NCI-H2171 (cell line): ENCODE measurements at regions not wholly inside any gene's neighbourhood (a gene's known extent, or its start where the extent isn't known, plus 50 kb on each side); places are given as distances from the start of the nearest gene placed in this dataset.

ENCODE experiments used
- DNase-seq: peaks from one replicate; lab custom pipeline; 2025; lab: John Stamatoyannopoulos, UW

DNA sequence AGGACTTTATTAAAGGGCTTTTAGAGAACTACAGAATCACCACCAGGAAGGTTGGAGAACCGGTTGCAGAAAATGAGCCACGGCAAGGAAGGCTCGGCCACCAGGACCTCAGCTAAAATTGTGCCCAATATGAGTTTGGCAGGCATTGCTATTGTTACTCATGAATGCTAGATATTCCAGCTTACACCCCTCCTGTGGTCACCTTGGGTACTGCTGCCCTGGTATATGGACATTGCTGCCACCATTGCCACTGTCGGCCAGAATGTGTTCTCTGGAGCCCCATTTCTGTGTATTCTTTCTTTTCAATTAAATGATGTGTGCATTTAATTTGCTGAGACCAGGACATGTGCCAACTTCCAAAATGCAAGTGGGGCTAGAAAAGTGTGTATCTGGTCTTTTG, 626.7 kb upstream of the BOD1L1 start:
- DNase-seq = no peak

DNA sequence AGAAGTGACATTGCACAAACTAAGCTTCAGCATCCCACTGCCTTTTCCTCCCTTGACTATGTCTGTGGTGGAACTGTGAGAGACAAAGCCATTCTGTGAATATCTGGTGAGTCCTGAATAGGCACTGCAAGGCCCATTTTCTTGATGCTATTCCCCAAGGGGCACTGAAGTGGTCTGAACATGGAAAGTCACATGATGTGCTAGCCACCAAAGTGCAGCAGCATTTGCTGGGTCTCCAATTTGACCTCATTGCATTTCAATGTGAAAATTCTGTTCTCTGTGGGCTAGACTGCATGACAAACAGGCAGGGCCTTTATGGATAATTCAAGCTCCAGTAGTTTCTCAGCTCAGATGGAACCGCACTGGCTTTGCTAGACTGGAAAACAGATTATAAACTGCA, 627.4 kb upstream of the BOD1L1 start:
- DNase-seq = no peak

DNA sequence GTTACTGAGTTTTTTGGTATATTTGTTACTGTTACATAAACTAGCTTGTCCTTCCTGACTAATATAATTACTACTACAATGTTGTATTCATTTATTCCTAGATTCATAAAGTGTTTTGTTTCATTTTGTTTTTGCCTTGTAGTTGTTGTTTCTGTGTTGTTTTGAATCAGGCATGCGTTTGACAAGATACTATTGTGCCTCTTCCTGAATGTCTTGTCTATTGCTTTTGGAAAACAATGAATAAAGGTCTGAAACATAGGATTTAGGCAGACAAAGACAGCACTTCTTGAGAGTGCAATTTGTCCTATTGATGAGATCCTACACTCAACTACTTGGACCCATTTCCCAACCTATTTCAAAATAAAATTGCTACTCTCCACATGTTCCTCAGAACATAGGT, 630.4 kb upstream of the BOD1L1 start:
- no peak for DNase-seq

DNA sequence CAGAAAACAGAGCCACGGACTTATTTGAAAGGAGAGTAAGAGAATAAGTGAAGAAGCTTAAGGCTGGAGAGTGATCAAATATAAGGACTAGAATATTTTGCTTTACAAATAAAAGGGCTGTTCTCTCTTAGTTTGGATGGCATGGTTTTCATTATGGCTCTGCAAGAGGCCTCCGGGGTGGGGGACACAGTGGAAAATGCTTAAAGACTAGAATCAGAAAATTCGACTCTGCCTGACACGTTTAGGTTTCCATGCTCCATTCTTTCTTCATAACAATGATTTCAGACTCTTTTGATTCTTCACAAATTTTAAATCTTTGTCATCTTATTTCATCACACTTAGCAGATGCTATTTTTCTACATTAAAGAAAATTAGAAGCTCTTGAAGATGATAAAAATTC, 632.4 kb upstream of the BOD1L1 start:
- no peak for DNase-seq

DNA sequence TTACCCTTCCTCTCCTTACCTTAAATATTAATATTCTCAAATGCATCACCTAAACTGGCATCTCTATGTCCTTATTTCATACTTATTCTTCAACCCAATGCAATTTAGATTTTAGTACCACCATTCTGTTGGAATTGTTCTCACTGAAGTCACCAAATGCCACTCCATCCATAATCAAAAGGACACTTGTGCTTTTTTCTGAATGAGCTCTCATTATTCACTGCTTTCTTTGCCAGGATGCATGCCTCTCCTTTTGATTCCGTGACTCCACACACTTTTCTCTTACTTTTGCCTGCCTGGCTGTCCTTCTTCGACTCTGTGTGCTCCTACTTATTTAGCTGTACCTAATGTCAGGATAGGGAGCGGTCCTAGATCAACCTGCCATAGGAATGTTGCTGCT, 633.1 kb upstream of the BOD1L1 start:
- no peak for DNase-seq

DNA sequence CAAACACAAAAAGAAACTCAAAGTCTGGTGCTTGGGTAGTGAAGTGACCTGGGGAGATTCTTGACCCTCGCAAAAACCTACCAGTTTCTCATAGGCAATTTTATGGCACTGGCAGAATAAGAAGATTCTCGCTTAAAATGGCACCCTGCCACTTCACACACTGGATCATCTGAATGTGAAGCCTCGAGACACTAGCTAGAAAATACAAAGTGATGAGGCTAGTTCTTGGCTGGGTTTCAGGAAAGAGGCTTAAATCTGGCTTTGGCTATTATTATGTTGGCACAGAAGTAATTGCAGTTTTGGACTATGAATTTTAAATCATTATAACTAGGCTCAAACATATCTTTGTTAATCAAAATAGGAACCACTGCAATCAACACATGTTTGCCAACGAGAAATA, 634.7 kb upstream of the BOD1L1 start:
- DNase-seq = no peak

DNA sequence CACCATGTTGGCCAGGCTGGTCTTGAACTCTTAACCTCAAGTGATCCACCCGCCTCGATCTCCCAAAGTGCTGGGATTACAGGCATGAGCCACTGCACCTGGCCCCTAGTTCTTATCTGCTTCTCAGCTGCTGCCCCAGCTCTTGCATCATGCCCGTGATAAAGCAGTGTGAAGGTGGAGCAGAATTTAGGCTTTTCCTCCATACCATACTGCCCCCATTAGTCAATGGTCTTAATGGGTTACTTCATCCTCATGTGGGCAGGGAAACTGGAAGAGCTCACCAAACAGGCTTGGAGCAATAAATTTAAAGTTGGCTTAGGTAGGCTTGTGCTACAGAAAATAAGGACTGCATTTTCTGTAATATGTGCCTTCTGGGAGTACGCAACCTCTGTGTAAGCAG, 636.9 kb upstream of the BOD1L1 start:
- no peak for DNase-seq

- DNase-seq = no peak
Measured at GRCh38 chr4:14265651-14266050, 638.1 kb upstream of the BOD1L1 start.

GRCh38 chr4:14267373-14268060, 640.0 kb upstream of the BOD1L1 start:
- DNase-seq = no peak

DNA sequence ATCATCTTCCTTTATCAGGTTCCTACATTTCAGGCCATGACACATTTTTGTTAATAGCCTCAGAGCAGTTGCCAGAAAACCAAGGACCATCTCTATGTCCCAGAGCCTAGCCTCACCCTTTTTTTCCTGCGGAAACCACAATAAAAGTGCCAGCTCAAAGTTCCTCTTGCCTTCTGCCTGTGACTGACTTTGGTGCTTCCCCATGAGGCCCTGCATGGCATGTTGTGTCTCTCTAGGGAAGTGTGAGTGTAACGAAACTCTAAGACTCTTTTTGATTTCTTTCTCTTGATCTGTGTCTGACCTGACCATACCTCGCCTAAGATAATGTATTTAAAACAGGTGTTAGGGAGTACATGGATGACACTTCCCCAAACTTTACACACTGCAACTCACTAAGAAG, 642.3 kb upstream of the BOD1L1 start:
- no peak for DNase-seq

GRCh38 chr4:14272206-14272605, 644.7 kb upstream of the BOD1L1 start:
- no peak for DNase-seq

GRCh38 chr4:14277505-14277904, 650.0 kb upstream of the BOD1L1 start:
- DNase-seq = no peak

DNA sequence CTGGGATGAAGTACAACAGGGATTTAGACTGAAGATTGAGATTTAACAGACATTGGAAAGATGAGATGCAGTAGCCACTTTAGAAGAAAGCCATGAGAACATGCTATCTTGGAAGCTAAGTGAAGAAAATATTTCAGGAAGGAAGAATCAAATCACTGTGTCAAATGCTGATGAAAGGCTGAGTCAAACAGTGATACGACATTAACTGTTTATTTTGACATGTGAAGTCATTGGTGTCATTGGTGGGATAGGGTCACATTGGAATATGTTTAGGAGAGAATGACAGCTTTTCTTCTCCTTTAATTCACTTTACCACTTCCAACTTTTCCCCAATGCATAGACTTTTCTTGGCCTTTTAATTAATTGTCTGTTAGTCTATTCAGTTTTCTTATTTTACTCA, 653.0 kb upstream of the BOD1L1 start:
- DNase-seq = no peak

GRCh38 chr4:14284578-14284977, 657.1 kb upstream of the BOD1L1 start:
- no peak for DNase-seq

GRCh38 chr4:14289708-14290107, 662.2 kb upstream of the BOD1L1 start:
- DNase-seq = no peak

DNA sequence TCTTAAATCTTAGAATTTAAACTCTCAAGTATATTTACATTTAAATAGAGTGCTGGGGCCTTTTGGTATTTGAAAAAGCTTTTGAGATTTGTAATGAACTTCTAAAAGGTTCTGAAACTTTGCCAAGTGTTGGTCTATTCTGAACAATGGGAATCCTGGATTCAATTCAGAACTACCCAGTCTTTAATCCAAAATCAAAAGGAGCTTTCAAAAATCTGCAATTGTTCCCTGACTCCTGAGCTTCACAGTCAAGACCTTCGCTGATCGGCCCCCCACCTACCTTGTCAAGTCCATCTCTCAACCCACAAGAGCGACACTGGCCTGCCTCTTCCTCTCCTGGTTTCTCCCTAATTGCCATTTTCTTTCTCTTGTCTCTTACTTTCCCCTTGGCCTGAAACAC, 666.1 kb upstream of the BOD1L1 start:
- no peak for DNase-seq

- no peak for DNase-seq
Measured at GRCh38 chr4:14294611-14295010, 667.1 kb upstream of the BOD1L1 start.

- no peak for DNase-seq
Measured at GRCh38 chr4:14299166-14299565, 671.6 kb upstream of the BOD1L1 start.

- no peak for DNase-seq
Measured at GRCh38 chr4:14302021-14302420, 674.5 kb upstream of the BOD1L1 start.

- no peak for DNase-seq
Measured at GRCh38 chr4:14303856-14304255, 676.3 kb upstream of the BOD1L1 start.

- DNase-seq = no peak
Measured at GRCh38 chr4:14308229-14308651, 680.7 kb upstream of the BOD1L1 start.

- DNase-seq = no peak
Measured at GRCh38 chr4:14309431-14309830, 681.9 kb upstream of the BOD1L1 start.

DNA sequence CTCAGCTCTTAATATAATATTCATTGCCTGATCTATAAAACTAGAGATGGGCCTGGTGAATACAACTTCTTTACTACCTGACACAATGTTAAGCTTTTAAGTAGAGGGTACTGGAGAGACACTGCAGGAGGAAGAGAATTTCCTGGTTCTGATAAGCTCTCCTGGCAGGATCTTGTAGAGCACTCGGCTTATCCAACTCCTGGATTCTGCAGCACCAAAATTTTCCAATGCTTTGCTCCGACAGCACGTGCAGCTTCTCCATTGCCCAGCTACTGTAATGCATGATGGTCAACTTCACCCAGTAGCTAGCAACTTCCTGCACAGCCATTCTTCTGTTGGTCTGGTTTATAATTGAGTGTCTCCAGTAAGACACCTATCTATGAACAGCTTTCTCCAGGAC, 686.2 kb upstream of the BOD1L1 start:
- DNase-seq = no peak

- no peak for DNase-seq
Measured at GRCh38 chr4:14315129-14315528, 687.2 kb upstream of the CPEB2 start.

- DNase-seq = no peak
Measured at GRCh38 chr4:14317351-14317750, 684.9 kb upstream of the CPEB2 start.
